Skin epidermis (tissue), 12 donors: ENCODE measurements at regions not wholly inside any gene's neighbourhood (a gene's known extent, or its start where the extent isn't known, plus 50 kb on each side); places are given as distances from the start of the nearest gene placed in this dataset.
"Not testable (repeated sequence)": the region's sequence is repeated elsewhere in the genome, so short reads cannot be mapped to it uniquely, and the experiment has no call there.

Experiments
- H3K27ac ChIP-seq, 21 experiments: fragments of 200-600 bp; sonication (generic) in 11 of 21; one replicate each; pipeline ENCODE4 v1.5.0; 2020; ENCODE audit warnings: mild to moderate bottlenecking in 3 of 21, inconsistent platforms in 2 of 21, moderate library complexity in 2 of 21
- H3K4me3 ChIP-seq, 7 experiments: fragments of 200-600 bp; sonication (generic) in 2 of 7; one replicate each; pipeline ENCODE4 v1.5.0; 2020; ENCODE audit warnings: inconsistent platforms in 2 of 7, mild to moderate bottlenecking in 2 of 7, moderate library complexity in 1 of 7

DNA sequence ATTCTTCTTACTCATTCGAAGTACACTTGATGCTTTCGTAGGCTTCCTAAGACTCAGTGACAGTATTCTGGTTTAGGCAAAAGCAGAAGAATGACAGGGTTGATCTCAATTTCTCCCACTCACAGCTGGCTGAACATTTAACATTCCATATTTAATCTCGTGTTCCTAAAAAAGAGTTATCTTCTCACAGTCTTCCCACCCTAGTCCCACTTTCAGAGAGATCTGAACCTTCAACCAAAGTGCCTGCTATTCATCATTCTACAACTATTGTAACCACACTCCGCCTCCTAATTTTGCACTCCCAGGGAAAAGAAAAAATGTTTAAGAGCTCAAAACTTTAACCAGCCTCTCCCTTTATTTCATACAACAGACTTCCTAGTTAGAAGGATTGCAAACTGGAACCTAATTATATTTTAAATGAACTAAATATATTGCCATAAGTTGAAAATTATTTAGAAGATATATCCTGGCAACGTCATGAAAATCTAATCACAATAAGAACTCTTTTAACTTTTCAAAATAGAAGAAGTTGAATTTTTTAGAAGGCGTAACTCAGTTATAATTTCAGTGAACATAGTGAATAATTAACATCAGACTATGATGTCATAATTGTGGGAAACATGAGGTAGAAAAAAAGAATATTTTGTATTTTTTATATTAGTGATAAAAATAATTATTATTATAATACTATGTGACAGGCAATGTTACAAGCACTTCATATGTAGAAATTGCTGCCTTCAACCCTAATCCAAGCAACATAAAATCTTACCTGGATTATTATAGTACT, 540.9 kb upstream of the ADGRL2 start:
- no peak overlapping the region for H3K4me3 ChIP-seq
- no peak overlapping the region for H3K27ac ChIP-seq

DNA sequence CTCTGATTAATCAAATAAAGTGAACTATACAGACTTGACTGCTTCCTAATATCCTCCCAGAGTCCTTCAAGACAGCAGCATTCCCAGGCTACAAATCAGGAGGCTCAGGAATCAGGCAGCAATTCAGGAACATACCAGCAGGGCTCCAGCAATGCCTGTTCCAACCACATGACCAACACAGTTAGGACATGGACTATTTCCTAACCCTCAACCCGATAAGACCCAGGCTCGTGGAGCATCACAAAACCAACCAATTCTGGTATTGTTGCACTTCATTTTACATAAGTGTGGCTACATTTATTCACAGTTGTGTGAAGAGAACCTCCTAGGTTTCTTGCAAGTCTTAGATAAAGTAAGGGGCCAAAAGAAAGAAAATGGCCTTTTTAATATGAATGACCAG, 546.2 kb upstream of the ADGRL2 start:
- no peak overlapping the region for H3K4me3 ChIP-seq

DNA sequence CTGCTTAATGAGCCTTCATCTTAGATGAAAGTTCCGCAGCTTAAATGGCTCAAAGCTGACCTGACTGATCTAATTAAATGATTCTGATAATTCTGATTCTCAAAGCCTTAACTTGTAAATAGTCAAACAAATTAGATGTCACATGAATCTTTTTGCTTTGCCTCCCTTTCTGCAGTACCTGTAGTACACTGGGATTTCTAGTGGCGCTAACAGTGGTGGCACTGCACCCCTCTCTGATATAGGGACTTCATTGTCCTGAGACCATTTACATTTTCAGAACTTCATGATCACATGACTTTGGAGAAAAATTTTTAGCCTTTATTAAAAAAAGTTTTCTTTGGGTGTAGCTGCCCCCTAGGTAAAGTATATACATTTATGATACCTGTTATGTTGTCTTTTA, 546.7 kb upstream of the ADGRL2 start:
- no peak overlapping the region for H3K27ac ChIP-seq
- H3K4me3 ChIP-seq, result no peak overlapping the region

More for the DNA sequence above, 546.2 kb upstream of the ADGRL2 start:
- no peak overlapping the region for H3K27ac ChIP-seq

DNA sequence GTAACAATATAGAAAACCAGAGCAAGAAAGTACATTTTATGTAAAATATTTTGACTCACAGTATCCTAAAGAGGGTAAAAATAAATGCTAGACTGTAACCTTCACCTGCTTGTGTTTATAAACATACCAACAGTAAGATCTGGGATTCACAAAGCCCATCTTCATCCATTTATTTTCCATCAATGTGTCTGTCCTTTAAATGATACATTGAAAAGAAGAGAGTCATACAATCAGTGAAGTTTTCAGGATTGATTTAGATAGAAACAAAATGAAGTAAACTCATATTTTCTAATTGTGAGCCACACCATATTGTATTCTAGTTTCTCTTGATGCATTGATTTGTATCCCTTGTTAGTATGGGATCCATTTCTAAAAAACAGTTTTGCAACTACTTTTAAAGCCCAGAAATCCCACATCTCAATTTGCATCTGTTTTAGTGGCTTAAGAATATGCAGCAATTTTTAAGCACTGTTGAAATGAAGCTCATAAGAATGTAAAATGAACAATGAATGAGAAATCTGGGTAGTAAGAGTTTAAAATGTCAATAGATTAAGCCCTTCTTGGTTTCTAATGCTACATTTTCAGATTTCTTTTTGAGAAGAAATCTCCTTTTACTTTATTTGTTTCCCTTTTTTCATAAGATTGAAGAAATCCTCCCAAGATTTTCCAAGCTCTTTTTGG, 548.1 kb upstream of the ADGRL2 start:
- H3K4me3 ChIP-seq, result no peak overlapping the region
- H3K27ac ChIP-seq, result no peak overlapping the region

DNA sequence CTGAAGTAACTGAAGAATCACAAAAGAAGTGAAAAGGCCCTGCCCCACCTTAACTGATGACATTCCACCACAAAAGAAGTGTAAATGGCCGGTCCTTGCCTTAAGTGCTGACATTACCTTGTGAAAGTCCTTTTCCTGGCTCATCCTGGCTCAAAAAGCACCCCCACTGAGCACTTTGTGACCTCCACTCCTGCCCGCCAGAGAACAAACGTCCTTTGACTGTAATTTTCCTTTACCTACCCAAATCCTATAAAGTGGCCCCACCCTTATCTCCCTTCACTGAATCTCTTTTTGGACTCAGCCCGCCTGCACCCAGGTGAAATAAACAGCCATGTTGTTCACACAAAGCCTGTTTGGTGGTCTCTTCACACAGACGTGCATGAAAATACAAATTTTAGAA, 549.9 kb upstream of the ADGRL2 start:
- H3K4me3 ChIP-seq, H3K27ac ChIP-seq: not testable (repeated sequence)

DNA sequence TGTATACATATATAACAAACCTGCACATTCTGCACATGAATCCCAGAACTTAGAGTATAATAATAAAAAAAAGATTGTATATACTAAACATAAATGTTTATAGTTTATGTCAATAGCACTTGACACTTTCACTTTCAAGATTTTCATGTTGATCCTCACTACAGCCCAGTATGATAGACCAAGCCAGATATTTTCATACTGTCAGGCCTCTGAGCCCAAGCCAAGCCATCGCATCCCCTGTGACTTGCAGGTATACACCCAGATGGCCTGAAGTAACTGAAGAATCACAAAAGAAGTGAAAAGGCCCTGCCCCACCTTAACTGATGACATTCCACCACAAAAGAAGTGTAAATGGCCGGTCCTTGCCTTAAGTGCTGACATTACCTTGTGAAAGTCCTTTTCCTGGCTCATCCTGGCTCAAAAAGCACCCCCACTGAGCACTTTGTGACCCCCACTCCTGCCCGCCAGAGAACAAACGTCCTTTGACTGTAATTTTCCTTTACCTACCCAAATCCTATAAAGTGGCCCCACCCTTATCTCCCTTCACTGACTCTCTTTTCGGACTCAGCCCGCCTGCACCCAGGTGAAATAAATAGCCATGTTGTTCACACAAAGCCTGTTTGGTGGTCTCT, 555.5 kb upstream of the ADGRL2 start:
- not testable (repeated sequence) for H3K27ac ChIP-seq, H3K4me3 ChIP-seq

DNA sequence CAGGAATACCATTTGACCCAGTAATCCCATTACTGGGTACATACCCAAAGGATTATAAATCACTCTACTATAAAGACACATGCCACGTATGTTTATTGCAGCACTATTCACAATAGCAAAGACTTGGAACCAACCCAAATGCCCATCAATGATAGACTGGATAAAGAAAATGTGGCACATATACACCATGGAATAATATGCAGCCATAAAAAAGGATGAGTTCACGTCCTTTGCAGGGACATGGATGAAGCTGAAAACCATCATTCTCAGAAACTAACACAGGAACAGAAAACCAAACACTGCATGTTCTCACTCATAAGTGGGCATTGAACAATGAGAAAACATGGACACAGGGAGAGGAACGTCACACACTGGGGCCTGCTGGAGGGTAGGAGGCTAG, 556.1 kb upstream of the ADGRL2 start:
- H3K4me3 ChIP-seq, H3K27ac ChIP-seq: not testable (repeated sequence)

DNA sequence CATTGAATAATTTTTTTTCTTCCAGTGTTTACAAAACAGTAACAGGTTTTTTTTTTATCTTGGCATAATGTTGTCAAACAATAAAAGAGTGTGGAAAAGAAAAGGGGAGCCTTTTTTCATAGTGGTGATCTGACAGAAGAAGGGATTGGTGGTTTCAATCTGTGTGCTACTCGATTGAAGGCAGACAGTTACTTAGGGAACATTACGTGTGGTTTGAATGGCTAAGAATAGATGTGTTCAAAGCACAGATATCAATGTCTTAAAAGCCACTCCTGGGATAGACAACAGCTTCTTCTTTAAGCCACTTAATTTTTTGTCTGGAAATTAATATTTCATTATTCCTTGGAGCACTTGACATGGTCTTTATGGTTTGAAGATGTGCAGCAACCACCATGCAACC, 558.6 kb upstream of the ADGRL2 start:
- H3K27ac ChIP-seq, result no peak overlapping the region

DNA sequence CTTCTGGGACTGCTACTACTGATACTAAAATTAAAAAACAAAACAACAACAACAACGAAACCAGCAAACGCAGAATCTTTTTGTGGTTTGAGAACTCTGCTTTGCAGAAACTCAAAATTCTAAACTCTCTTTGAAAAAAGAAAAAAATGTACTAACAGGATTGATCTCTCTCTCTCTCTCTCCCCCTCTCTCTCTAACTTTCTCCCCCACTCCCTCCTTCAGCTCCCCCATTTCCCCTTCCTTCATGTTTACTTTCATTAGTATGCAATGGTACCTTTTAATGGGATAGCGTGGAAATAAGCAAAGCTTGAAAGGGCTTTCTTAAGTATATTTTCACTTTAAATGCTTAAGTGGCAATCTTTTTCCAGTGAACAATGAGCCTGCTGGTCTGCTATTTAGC, 562.6 kb upstream of the ADGRL2 start:
- H3K27ac ChIP-seq, result no peak overlapping the region
- H3K4me3 ChIP-seq, result peak overlapping the region in 2 of 7 experiments; percentile 7 to 12

More for the DNA sequence above, 558.6 kb upstream of the ADGRL2 start:
- no peak overlapping the region for H3K4me3 ChIP-seq

DNA sequence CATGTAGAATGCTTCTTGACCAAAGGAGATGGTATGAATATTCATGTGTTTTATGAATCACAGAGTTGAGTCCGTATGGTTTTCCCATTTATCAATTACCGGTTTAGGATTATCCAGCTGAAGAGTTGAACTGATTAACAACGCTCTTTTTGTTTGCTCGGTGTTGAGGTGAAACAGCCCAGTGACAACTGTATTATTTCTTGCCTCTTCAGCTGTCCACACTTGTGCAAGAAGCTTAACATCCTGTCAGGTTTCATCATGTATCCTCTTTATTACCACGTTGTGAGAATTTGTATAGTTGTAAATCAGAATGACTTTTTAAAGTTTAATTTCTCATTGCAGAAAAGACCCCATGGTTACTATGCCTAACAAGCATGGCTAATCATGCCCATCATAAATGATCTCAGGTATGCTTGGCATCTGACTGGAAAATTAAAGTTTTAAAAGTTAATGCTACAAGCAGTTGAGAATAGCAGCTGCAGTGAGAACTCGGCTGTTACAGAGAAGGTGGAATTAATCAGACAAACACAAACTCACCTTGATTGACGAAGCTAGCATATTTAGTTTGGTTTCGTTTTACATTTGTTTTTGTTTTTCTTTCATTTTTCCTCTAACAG, 563.2 kb upstream of the ADGRL2 start:
- peak overlapping the region in 2 of 7 experiments; percentile 7 to 12 for H3K4me3 ChIP-seq
- H3K27ac ChIP-seq, result no peak overlapping the region

DNA sequence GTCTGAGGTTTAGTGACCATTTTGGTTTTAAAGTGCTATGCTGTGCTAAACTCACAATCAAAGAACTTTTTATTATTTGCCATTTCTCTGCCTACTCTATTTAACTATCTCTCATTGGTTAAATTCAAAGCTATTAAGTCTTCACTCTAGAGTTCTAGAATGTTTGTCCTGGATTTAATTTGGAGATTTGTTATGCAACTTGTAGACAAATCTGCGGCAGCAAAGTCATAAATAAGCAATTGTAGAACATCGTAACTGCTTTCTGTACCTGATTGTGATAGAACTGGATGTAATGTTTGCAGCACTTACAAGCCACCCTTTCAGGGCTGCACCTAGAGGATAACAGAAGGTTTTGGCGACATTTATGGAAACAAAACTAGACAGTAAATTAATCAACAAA, 566.5 kb upstream of the ADGRL2 start:
- H3K4me3 ChIP-seq, result no peak overlapping the region
- H3K27ac ChIP-seq, result no peak overlapping the region

DNA sequence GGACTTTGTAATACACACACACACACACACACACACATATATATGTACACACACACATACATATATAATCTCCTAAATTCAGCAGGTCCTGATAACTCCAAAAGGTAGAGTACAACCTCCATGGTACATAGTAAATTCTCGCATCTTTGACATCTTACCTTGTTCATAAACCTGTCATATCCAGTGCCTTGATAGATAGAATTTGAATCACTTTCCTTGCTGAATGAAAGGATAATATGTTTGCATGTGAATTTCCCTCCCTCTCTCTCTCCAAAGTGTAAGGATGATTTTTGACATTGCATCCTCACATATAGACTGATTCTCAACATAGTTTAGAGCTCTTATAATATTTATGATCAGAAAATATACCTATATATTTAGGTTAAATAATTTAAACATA, 567.1 kb upstream of the ADGRL2 start:
- H3K27ac ChIP-seq, result no peak overlapping the region

DNA sequence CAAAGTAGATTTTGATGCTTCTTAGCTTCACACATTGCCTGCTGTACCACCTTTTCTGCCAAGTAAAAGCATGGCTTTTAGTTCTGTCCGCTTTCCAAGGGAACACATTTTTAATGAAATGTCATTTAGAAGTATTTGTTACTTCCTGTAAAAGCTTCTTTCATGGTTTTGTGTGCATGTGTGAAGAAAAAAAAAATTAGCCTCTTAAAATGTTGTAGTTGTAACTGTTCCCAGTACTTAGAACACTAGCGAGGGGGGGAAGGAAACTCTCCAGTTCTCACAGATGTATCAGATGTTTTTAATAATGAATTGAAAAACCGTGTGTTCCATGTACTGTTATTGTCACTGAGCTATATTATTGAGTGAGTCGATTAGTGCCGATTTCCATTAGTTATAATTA, 568.3 kb upstream of the ADGRL2 start:
- no peak overlapping the region for H3K4me3 ChIP-seq

More for the DNA sequence above, 567.1 kb upstream of the ADGRL2 start:
- no peak overlapping the region for H3K4me3 ChIP-seq

DNA sequence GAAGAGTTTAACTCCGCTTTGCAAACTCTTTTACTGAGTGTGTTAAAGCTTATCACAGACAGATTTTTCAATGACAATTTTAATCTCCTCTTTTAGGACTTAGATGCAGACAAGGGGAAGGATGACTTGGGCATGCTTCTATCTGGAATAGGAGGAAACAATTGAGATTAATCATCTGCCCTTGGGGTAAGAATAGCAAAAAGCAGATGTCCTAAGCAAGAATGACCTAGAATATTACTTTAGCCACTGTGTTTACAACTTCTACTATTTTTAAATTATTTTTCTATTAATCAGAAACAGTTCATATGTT, 569.0 kb upstream of the ADGRL2 start:
- Histone ChIP-seq H3K4me3 (no peak overlapping the region), H3K27ac (no peak overlapping the region)

More for the DNA sequence above, 568.3 kb upstream of the ADGRL2 start:
- no peak overlapping the region for H3K27ac ChIP-seq

DNA sequence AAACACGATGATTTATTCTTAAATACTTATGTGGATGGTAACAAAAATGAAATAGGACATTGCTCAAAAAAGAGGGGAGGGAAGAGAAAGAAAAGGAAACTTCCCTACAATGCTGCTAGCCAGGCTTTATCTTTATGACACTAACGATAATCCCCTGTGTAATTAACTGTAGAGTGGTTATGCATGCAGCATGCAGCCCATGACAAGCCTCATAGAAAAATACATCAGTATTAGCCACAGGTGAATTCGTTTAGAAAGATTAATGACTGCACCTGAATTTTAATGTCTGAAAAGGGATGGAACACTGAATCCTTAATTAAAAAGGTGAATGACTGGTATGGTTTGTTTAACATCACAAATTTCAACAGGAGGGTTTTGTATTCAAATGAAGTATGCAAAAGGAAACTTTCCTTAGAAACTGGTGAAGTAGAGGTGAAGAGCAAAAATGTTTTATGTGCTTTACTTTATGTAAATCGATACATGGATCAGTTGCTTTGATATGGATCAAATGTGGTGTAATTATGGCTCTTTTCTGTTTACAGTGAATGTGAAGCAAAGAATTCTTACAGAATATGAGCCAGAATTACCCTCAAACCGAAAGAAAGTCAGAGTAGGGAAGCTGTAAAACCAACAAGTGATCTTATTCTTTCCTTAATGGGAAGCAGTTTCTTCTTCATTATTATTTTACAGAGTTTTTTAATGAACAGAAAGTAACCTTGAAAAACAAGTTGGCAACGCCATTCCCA, 569.6 kb upstream of the ADGRL2 start:
- Histone ChIP-seq H3K27ac (no peak overlapping the region), H3K4me3 (no peak overlapping the region)

DNA sequence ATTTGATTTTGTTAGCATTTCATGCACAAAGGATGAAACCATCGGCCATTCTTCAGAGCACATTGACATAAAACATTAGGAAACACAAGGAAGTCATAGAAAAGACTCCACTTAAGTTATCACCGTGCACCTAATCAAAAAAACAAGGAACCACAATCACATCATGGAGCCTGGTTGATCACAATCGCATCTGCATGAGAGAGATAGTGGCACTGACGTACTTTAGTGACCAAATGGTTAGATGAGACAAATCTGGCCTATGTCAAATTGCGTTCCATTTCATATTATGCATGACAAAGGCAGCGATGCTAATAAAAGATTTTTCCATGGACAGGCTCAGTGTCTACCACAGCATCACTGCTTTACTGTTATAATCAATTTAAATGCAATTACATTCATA, 571.8 kb upstream of the ADGRL2 start:
- no peak overlapping the region for H3K27ac ChIP-seq
- no peak overlapping the region for H3K4me3 ChIP-seq

DNA sequence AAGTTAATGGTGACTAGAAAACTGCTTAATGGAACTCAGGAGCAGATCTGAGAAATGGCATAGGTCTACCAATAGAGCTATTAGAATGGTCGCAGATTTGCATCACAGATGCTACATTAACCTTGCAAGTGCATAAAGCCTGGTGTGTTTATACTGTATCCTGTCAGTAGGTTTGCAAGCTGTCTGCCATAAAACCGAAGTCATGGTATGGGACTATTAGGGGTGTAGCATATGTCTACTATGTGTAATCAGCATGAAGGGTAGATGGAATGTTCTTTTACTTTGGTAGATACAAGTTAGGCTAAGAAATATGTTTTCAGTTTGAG, 574.2 kb upstream of the ADGRL2 start:
- no peak overlapping the region for H3K27ac ChIP-seq
- no peak overlapping the region for H3K4me3 ChIP-seq

DNA sequence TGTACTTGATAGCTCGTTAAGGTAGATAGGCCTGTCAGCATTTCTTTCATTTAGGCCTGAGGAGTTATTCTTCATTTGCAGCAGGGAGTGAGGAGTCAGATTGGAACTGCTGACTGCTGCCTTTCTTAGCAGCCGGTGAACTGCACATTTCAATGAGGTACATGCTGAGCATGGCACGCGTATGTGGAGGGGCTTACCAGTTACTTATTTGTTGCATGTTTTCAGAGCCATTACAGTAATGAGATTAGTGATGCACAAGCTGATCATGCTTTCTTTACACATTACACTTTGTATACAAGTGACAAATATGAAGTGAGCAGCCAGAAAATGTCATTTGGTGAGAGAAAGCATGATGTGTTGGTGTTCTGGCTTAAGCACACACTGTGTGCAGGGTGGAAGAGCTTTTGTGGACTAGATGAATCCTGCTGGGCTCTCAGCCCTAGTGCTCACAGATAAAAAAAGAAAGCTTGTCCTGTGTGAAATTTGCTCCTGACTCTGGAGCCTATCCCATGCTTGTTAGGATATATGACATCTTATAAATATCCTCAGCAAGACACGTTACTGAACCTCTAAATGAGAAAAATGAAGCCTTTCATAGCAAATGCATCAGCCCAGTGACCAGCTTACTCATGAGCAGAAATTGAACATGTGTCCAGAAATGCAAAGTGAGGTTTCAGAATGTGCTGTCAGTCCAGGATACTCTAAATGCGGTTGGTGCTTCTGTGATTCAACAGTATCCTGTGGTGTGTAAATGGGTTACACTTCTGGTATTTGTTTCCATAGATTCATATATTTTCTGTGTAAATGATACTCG, 574.7 kb upstream of the ADGRL2 start:
- Histone ChIP-seq H3K27ac (no peak overlapping the region), H3K4me3 (no peak overlapping the region)

DNA sequence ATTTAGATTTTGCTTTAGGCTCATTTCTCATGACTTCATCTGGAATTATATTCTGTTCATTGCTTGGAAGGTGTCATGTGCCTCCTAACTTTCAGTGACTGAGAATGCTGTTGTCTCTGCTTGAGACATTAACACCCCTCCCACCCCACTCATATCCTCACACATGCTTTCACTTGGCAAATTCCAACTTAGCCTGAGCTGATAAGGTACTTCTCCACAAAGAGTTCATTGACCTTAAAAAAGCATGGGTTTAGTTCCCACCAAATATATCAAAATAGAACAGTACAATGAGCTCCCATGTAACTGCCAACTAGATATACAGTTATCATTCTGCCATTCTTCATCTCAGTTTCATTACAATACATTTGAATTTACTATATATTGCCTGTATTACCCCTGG, 576.5 kb upstream of the ADGRL2 start:
- no peak overlapping the region for H3K27ac ChIP-seq
- no peak overlapping the region for H3K4me3 ChIP-seq
